ENCODE measurements at regions not wholly inside any gene's neighbourhood (a gene's known extent, or its start where the extent isn't known, plus 50 kb on each side); places are given as distances from the start of the nearest gene placed in this dataset.
"Not testable (repeated sequence)": the region's sequence is repeated elsewhere in the genome, so short reads cannot be mapped to it uniquely, and the experiment has no call there.

- H3K9me3 ChIP-seq (ENCODE audit: control insufficient read depth, insufficient read depth, low read length) = no peaks in the 10 kb centered on the region
- no peak overlapping the region for H3K27ac ChIP-seq (ENCODE audit: low read depth, low read length)
- H3K4me3 ChIP-seq (ENCODE audit: low read depth, low read length) = no peak overlapping the region
- H3K36me3 ChIP-seq (ENCODE audit: control insufficient read depth, insufficient read depth, low read length) = no peaks in the 10 kb centered on the region
- no peak for DNase-seq (ENCODE audit: low read depth in 4 of 6, low spot score in 6 of 6)
- H3K27me3 ChIP-seq (ENCODE audit: control insufficient read depth, insufficient read depth, low read length) = no peaks in the 10 kb centered on the region
- 83% methylated on average over 2 of the region's 4 CpGs for WGBS (ENCODE audit: insufficient coverage)
- no peaks in the 10 kb centered on the region for H3K4me1 ChIP-seq (ENCODE audit: control insufficient read depth, insufficient read depth, low read length)
Observed at GRCh38 chr9:24899463-24899862, 353.8 kb upstream of the IZUMO3 start.

- H3K9me3 ChIP-seq (ENCODE audit: control insufficient read depth, insufficient read depth, low read length) = no peaks in the 10 kb centered on the region
- H3K36me3 ChIP-seq (ENCODE audit: control insufficient read depth, insufficient read depth, low read length) = no peaks in the 10 kb centered on the region
- H3K27ac ChIP-seq (ENCODE audit: low read depth, low read length) = no peak overlapping the region
- no peak overlapping the region for H3K4me3 ChIP-seq (ENCODE audit: low read depth, low read length)
- H3K27me3 ChIP-seq (ENCODE audit: control insufficient read depth, insufficient read depth, low read length) = no peaks in the 10 kb centered on the region
- no peak for DNase-seq (ENCODE audit: low read depth in 4 of 6, low spot score in 6 of 6)
- no peaks in the 10 kb centered on the region for H3K4me1 ChIP-seq (ENCODE audit: control insufficient read depth, insufficient read depth, low read length)
- 96% methylated on average over 15 of the region's 15 CpGs for WGBS (ENCODE audit: insufficient coverage)
Observed at GRCh38 chr9:24897826-24898225, 352.1 kb upstream of the IZUMO3 start.

DNA sequence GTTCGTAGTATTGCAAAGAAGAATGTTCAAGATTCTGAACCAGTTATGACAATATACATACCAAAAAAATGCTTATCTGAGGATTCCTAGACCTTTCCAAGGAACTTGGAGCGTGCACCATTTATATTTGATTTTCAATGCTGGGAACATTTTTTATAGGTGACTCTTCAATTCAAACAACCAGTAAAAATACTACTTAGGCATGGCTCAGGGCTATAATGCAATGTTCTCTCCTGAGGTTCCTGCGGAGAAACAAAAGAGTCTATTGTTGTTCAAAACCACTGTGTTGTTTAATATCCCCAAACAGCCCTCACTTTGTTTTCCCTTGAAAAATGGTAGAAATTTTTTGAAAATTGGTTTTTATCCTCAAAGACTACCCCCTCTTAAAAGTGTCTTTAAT lies 335.7 kb upstream of the IZUMO3 start:
- no CpG with 5 or more reads among the region's 3 CpGs for WGBS (ENCODE audit: insufficient coverage)
- DNase-seq (ENCODE audit: low read depth in 4 of 6, low spot score in 6 of 6) = no peak
- H3K36me3 ChIP-seq (ENCODE audit: control insufficient read depth, insufficient read depth, low read length) = no peaks in the 10 kb centered on the region
- no peak overlapping the region for H3K27ac ChIP-seq (ENCODE audit: low read depth, low read length)
- no peak overlapping the region for H3K4me3 ChIP-seq (ENCODE audit: low read depth, low read length)
- H3K9me3 ChIP-seq (ENCODE audit: control insufficient read depth, insufficient read depth, low read length) = no peaks in the 10 kb centered on the region
- H3K27me3 ChIP-seq (ENCODE audit: control insufficient read depth, insufficient read depth, low read length) = no peaks in the 10 kb centered on the region
- no peaks in the 10 kb centered on the region for H3K4me1 ChIP-seq (ENCODE audit: control insufficient read depth, insufficient read depth, low read length)

DNA sequence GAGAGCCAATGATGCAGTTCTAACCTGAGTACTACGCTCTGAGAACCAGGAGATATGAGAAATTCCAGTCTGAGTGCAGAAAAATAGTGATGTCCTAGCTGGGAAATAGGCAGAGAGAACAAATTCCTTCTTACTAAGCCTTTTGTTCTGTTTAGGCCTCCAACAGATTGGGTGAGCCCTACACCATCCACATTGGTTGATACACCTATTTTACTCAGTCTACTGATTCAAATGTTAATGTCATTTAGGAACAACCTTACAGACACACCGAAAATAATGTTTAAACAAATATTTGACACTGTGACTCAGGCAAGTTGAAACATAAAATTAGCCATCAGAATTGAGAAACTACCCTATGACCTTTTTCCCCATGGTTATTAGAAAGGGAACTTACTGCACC lies 333.9 kb upstream of the IZUMO3 start:
- Histone ChIP-seq H3K36me3 (ENCODE audit: control insufficient read depth, insufficient read depth, low read length) (no peaks in the 10 kb centered on the region), H3K9me3 (ENCODE audit: control insufficient read depth, insufficient read depth, low read length) (no peaks in the 10 kb centered on the region), H3K4me1 (ENCODE audit: control insufficient read depth, insufficient read depth, low read length) (no peaks in the 10 kb centered on the region), H3K4me3 (ENCODE audit: low read depth, low read length) (no peak overlapping the region), H3K27ac (ENCODE audit: low read depth, low read length) (no peak overlapping the region), H3K27me3 (ENCODE audit: control insufficient read depth, insufficient read depth, low read length) (no peaks in the 10 kb centered on the region)
- WGBS (ENCODE audit: insufficient coverage) = no CpG with 5 or more reads among the region's 2 CpGs
- no peak for DNase-seq (ENCODE audit: low read depth in 4 of 6, low spot score in 6 of 6)

DNA sequence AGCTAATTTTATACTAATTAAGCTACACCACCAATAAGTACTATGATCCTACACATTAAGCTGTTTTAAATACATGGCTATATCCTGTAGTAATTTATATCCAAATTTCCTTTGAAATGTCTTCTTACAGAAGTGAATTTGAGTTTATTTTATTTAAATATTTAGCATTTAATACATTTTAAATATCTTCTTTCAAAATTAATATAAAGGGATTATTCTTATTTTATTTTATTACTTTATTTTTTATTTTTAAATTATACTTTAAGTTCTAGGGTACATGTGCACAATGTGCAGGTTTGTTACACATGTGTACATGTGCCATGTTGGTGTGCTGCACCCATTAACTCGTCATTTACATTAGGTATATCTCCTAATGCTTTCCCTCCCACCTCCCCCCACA lies 310.9 kb upstream of the IZUMO3 start:
- H3K4me3 ChIP-seq (ENCODE audit: low read depth, low read length); H3K36me3 ChIP-seq (ENCODE audit: control insufficient read depth, insufficient read depth, low read length): not testable (repeated sequence)
- WGBS (ENCODE audit: insufficient coverage) = no CpG with 5 or more reads among the region's 1 CpG

DNA sequence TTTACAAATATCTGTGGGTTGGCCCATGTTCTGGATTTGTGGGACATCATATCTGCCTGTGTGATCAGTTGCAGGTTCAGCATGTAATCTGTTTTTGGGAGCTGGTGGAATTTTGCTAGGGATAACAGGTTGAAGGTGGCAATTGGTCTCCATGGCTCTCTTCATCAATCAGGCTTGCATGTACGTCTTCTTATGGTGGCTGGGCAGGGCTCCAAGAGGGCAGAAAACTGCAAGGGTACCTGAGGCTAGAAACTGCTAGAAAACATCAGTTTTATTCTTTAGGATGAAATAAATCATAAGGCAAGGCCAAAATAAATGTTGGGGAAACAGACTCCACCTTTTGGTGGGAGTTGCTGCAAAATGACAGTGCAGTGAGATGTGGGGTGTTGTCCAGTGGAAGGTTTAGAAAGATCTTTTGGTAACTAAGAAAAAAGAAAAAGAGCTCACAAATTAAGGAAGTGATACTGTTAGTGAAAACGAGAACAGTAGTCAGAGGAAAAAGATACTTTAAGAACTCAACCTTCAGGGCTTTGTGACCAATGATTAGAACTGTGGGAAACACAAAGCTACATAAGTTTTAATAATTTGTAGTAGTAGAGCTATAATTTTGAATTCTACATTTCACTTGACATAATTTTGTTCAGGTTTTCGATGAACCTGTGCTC lies 300.7 kb upstream of the IZUMO3 start:
- Histone ChIP-seq H3K9me3 (ENCODE audit: control insufficient read depth, insufficient read depth, low read length) (no peaks in the 10 kb centered on the region), H3K4me1 (ENCODE audit: control insufficient read depth, insufficient read depth, low read length) (no peaks in the 10 kb centered on the region), H3K36me3 (ENCODE audit: control insufficient read depth, insufficient read depth, low read length) (no peaks in the 10 kb centered on the region), H3K4me3 (ENCODE audit: low read depth, low read length) (no peak overlapping the region), H3K27me3 (ENCODE audit: control insufficient read depth, insufficient read depth, low read length) (no peaks in the 10 kb centered on the region), H3K27ac (ENCODE audit: low read depth, low read length) (no peak overlapping the region)
- WGBS (ENCODE audit: insufficient coverage) = no CpG with 5 or more reads among the region's 3 CpGs
- DNase-seq (ENCODE audit: low read depth in 4 of 6, low spot score in 6 of 6) = no peak

More for the DNA sequence above, 310.9 kb upstream of the IZUMO3 start:
- not testable (repeated sequence) for DNase-seq (ENCODE audit: low read depth in 4 of 6, low spot score in 6 of 6); H3K4me1 ChIP-seq (ENCODE audit: control insufficient read depth, insufficient read depth, low read length); H3K27ac ChIP-seq (ENCODE audit: low read depth, low read length); H3K9me3 ChIP-seq (ENCODE audit: control insufficient read depth, insufficient read depth, low read length); H3K27me3 ChIP-seq (ENCODE audit: control insufficient read depth, insufficient read depth, low read length)

DNA sequence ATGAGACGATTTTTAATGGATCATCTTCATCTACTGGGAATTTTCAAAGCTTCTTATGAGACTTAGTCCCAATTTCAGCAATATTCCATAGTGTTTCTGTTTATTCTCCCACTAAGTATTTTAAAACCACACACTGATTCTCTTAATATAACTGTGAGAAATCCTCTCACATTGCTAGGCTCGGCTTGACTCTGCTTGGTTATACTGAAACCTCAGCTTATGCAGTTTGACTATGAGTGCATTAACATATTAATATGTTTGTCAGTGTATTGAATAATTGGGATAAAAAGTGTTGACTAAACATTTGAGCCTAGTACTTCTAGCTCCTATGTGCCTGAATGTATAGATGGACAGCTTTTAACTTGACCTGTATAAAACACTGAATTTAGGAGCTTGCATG lies 298.5 kb upstream of the IZUMO3 start:
- no peak overlapping the region for H3K4me3 ChIP-seq (ENCODE audit: low read depth, low read length)
- WGBS (ENCODE audit: insufficient coverage) = no CpG with 5 or more reads among the region's 2 CpGs
- H3K4me1 ChIP-seq (ENCODE audit: control insufficient read depth, insufficient read depth, low read length) = no peaks in the 10 kb centered on the region

DNA sequence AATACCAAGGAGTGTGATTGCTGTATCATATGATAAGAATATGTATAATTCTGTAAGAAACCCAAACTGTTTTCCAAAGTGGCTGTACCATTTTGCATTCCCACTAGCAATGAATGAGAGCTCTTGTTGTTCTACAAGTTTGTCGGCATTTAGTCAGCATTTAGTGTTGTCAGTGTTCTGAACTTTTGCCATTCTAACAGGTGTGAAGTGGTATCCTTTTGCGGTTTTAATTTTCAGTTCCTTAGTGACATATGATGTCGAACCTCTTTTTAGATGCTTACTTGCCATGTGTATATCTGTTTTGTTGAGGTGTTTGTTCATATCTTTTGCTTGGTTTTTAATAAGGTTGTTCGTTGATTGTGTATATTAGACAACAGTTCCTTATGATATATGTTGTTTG lies 296.3 kb upstream of the IZUMO3 start:
- 95% methylated on average over 2 of the region's 4 CpGs for WGBS (ENCODE audit: insufficient coverage)

More for the DNA sequence above, 298.5 kb upstream of the IZUMO3 start:
- no peaks in the 10 kb centered on the region for H3K36me3 ChIP-seq (ENCODE audit: control insufficient read depth, insufficient read depth, low read length)
- H3K27me3 ChIP-seq (ENCODE audit: control insufficient read depth, insufficient read depth, low read length) = no peaks in the 10 kb centered on the region
- DNase-seq (ENCODE audit: low read depth in 4 of 6, low spot score in 6 of 6) = no peak
- no peaks in the 10 kb centered on the region for H3K9me3 ChIP-seq (ENCODE audit: control insufficient read depth, insufficient read depth, low read length)
- no peak overlapping the region for H3K27ac ChIP-seq (ENCODE audit: low read depth, low read length)

GRCh38 chr9:24832307-24832706 lies 286.6 kb upstream of the IZUMO3 start:
- Histone ChIP-seq H3K36me3 (ENCODE audit: control insufficient read depth, insufficient read depth, low read length) (no peaks in the 10 kb centered on the region), H3K4me3 (ENCODE audit: low read depth, low read length) (no peak overlapping the region), H3K27me3 (ENCODE audit: control insufficient read depth, insufficient read depth, low read length) (no peaks in the 10 kb centered on the region), H3K9me3 (ENCODE audit: control insufficient read depth, insufficient read depth, low read length) (no peaks in the 10 kb centered on the region), H3K4me1 (ENCODE audit: control insufficient read depth, insufficient read depth, low read length) (no peaks in the 10 kb centered on the region), H3K27ac (ENCODE audit: low read depth, low read length) (no peak overlapping the region)
- no CpG with 5 or more reads among the region's 2 CpGs for WGBS (ENCODE audit: insufficient coverage)
- DNase-seq (ENCODE audit: low read depth in 4 of 6, low spot score in 6 of 6) = peak in 1 of 6 donors; percentile 24

More for the DNA sequence above, 296.3 kb upstream of the IZUMO3 start:
- no peaks in the 10 kb centered on the region for H3K4me1 ChIP-seq (ENCODE audit: control insufficient read depth, insufficient read depth, low read length)
- no peak overlapping the region for H3K27ac ChIP-seq (ENCODE audit: low read depth, low read length)
- no peak overlapping the region for H3K4me3 ChIP-seq (ENCODE audit: low read depth, low read length)
- no peaks in the 10 kb centered on the region for H3K27me3 ChIP-seq (ENCODE audit: control insufficient read depth, insufficient read depth, low read length)
- DNase-seq (ENCODE audit: low read depth in 4 of 6, low spot score in 6 of 6) = no peak
- H3K36me3 ChIP-seq (ENCODE audit: control insufficient read depth, insufficient read depth, low read length) = no peaks in the 10 kb centered on the region
- no peaks in the 10 kb centered on the region for H3K9me3 ChIP-seq (ENCODE audit: control insufficient read depth, insufficient read depth, low read length)

DNA sequence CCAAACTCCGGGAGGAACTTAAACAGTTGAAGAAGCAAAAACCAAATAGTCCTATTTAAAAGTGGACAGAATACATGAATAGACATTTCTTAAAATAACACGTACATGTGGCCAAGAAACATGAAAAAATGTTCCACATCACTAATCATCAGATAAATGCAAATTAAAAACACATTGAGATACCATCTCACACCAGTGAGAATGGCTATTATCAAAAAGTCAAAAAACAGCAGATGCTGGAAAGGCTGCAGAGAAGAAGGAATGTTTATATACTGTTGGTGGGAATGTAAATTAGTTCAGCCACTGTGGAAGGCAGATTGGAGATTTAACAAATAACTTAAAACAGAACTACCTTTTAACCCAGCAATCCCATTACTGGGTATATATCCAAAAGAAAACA lies 283.0 kb upstream of the IZUMO3 start:
- no CpG with 5 or more reads among the region's 2 CpGs for WGBS (ENCODE audit: insufficient coverage)
- H3K4me1 ChIP-seq (ENCODE audit: control insufficient read depth, insufficient read depth, low read length) = no peaks in the 10 kb centered on the region
- no peak overlapping the region for H3K27ac ChIP-seq (ENCODE audit: low read depth, low read length)
- H3K36me3 ChIP-seq (ENCODE audit: control insufficient read depth, insufficient read depth, low read length) = no peaks in the 10 kb centered on the region
- H3K9me3 ChIP-seq (ENCODE audit: control insufficient read depth, insufficient read depth, low read length) = no peaks in the 10 kb centered on the region
- no peak overlapping the region for H3K4me3 ChIP-seq (ENCODE audit: low read depth, low read length)
- DNase-seq (ENCODE audit: low read depth in 4 of 6, low spot score in 6 of 6) = no peak
- no peaks in the 10 kb centered on the region for H3K27me3 ChIP-seq (ENCODE audit: control insufficient read depth, insufficient read depth, low read length)
